Activated naive CD4-positive, alpha-beta T cell treated with anti-CD3 and anti-CD28 coated beads for 36 hours (primary cell): ENCODE measurements at regions not wholly inside any gene's neighbourhood (a gene's known extent, or its start where the extent isn't known, plus 50 kb on each side); places are given as distances from the start of the nearest gene placed in this dataset.
A peak's percentile ranks its signal among the peaks of the same experiment; 100 is the strongest.
"Not testable (repeated sequence)": the region's sequence is repeated elsewhere in the genome, so short reads cannot be mapped to it uniquely, and the experiment has no call there.

Experiments
- CTCF ChIA-PET: fragments of 350-600 bp; sonication (Branson Sonifier 250); formaldehyde crosslinking; loops from one replicate; lab custom pipeline; 2021; ENCODE audit warnings: antibody characterized with exemption; lab: Charles Lee
- DNase-seq: peaks from one replicate; pipeline ENCODE4 v3.0.0-alpha.2; 2020
- H3K27ac Mint-ChIP-seq: one replicate; pipeline ENCODE4 v1.8.0; 2021; ENCODE audit warnings: mild to moderate bottlenecking, mixed read lengths
- H3K27me3 Mint-ChIP-seq: one replicate; pipeline ENCODE4 v1.8.0; 2021; ENCODE audit warnings: low read depth, mixed read lengths
- H3K36me3 Mint-ChIP-seq: one replicate; pipeline ENCODE4 v1.8.0; 2021; ENCODE audit warnings: low read depth, mixed read lengths
- H3K4me1 Mint-ChIP-seq: one replicate; pipeline ENCODE4 v1.8.0; 2021; ENCODE audit warnings: low read depth, mixed read lengths
- H3K4me3 Mint-ChIP-seq: one replicate; pipeline ENCODE4 v1.8.0; 2021; ENCODE audit warnings: mild to moderate bottlenecking, moderate library complexity, mixed read lengths
- H3K9me3 Mint-ChIP-seq: one replicate; pipeline ENCODE4 v1.8.0; 2021; ENCODE audit warnings: mixed read lengths
- intact Hi-C: fragments of 100-400 bp; cut with micrococcal nuclease; formaldehyde crosslinking; loops from one replicate; pipeline ENCODE4 v1.15.1; 2023

DNA sequence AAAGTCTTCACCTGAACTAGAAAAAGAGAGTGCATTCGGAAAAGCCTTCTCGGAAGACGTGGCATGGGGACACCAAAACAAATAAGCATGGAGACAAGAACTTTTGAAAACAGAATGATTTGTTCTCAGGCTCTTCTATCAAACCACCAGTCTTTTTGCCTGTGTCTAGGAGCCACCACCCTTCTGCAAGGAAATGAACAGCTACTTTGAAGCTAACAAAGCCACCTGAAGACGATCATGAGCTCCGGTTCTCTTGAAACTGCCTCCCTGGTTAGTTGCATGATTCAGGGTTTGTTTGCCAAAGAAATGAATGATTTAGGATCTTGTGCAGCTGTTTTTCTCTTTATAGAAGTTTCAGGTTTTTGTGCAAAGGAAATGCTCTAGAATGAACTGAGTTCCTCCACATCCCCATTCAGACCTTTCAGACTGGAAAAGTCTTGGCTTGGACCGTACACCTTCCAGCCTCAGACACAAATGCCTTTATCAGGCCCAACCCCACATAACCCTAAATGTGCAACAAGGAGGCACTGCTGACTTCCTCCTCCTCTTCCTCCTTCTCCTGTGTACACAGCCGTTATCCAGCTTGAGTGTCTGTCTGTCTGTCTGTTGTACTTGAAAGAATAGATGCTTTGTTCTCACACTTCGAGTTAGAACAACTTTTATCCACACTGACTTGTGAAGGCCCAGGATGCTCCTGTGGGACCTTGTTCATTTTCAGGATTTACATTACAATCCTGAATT lies 334.8 kb upstream of the KLF3 start:
- Mint-ChIP-seq H3K27ac (no peak overlapping the region), H3K36me3 (no peaks in the 10 kb centered on the region), H3K4me1 (peaks cover 74% of the 10 kb centered on the region), H3K9me3 (peaks cover 2% of the 10 kb centered on the region), H3K4me3 (no peak overlapping the region), H3K27me3 (no peaks in the 10 kb centered on the region)
- CTCF ChIA-PET, result interaction anchor here (0.6 to 3.9 kb wide), 5 partner anchors 9 to 432 kb away, joined by 3 to 22 read pairs (median 5); no protein-coding TSS in a partner anchor
- intact Hi-C loops, result loop anchor here (5.0 kb wide), 1 partner anchor 1023 kb away; no protein-coding TSS in a partner anchor
- peak; percentile 13 for DNase-seq

DNA sequence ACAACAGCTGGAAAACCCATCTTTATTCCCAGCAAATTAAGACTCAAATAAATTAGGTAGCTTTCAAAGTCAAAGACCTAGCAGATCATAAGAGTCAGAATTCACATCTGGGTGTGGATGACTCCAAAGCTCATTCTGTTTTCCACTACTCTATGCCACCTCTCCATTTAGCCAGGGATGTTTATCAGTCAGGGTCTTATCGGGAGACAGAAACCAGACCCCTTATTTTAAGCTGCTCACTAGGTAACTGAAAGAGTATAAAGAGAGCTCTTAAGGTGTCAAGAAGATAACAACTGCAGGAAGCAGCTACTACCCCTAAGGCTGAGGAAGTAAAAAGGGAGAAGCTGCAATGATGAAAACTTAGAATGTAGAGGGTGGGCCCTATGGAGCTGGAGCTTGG lies 333.7 kb upstream of the KLF3 start:
- Mint-ChIP-seq H3K27me3 (no peaks in the 10 kb centered on the region), H3K27ac (no peak overlapping the region), H3K4me1 (peaks cover 84% of the 10 kb centered on the region), H3K4me3 (no peak overlapping the region), H3K9me3 (peaks cover 2% of the 10 kb centered on the region), H3K36me3 (no peaks in the 10 kb centered on the region)
- intact Hi-C loops, result loop anchor here (1.0 kb wide), 1 partner anchor 9 kb away; no protein-coding TSS in a partner anchor
- DNase-seq, result no peak
- CTCF ChIA-PET, result interaction anchor here (1.3 to 3.9 kb wide), 3 partner anchors 11 to 345 kb away, joined by 4 to 22 read pairs (median 5); no protein-coding TSS in a partner anchor

DNA sequence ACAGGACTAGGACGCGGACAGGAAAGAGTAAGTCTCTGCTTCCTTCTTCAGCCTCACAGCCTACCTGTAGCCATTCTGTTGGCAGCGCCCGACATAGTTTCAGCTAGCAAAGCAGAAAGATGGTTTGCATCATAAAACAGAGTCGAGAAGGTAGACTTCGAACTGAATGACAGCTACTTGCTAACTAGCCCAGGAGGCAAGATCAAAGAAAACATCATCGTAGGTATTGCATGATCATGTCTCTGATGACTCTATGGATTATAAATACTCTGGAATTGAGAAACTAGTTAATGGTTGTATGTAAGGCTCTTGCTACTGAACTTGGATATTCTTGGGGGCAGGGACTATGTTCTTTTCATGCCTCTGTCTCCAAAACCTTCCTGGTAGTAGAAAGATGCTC lies 333.1 kb upstream of the KLF3 start:
- Mint-ChIP-seq H3K9me3 (peaks cover 2% of the 10 kb centered on the region), H3K27ac (no peak overlapping the region), H3K4me1 (peaks cover 85% of the 10 kb centered on the region), H3K27me3 (no peaks in the 10 kb centered on the region), H3K36me3 (no peaks in the 10 kb centered on the region), H3K4me3 (no peak overlapping the region)
- intact Hi-C loops, result loop anchor here (1.0 kb wide), 2 partner anchors 10 to 124 kb away; no protein-coding TSS in a partner anchor
- CTCF ChIA-PET, result interaction anchor here (1.3 to 3.9 kb wide), 4 partner anchors 11 to 344 kb away, joined by 4 to 22 read pairs (median 4); no protein-coding TSS in a partner anchor
- no peak for DNase-seq

DNA sequence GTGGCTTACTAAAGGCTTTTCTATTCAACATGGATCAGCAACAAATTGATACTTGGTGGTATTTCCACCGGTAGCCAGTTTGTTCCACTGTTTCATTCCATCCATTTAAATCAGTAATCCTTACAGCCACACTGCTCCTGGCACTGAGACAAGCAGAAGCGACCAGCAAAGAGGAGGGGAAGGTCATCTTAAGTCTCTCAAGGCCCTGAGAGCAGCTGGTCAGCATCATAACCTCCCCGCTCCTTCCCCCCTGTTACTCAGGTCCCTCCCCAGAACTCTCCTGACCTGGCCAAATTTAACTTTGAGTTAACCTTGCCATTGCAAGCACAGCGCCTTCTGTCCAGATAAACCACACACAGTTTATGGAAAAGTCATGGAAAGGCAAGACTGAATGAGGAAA lies 331.3 kb upstream of the KLF3 start:
- DNase-seq, result no peak
- intact Hi-C loops, result no loop called here
- Mint-ChIP-seq H3K36me3 (no peaks in the 10 kb centered on the region), H3K27ac (no peak overlapping the region), H3K4me3 (no peak overlapping the region), H3K4me1 (peaks cover 73% of the 10 kb centered on the region), H3K9me3 (peaks cover 2% of the 10 kb centered on the region), H3K27me3 (no peaks in the 10 kb centered on the region)
- CTCF ChIA-PET, result interaction anchor here (1.0 to 1.6 kb wide), 2 partner anchors 342 to 360 kb away, joined by 3 to 4 read pairs; no protein-coding TSS in a partner anchor

DNA sequence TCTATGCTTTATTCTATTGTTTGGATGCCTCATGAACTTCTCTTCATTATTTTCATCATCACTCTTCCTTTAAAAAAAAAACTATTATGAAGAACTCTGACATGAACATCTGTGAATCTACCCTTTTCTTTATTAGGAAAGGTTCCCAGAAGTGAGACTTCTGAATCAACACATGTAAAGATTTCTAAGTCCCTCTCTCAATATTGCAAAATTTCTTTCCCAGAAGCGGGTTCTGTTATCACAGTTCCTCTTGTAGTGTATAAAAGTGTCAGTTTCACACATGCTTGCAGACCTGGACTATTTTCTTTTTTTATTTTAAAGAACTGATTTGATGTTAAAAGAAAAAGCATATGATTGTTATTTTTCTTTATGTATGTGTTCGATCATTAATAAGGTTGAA lies 330.8 kb upstream of the KLF3 start:
- H3K27ac Mint-ChIP-seq, result no peak overlapping the region

DNA sequence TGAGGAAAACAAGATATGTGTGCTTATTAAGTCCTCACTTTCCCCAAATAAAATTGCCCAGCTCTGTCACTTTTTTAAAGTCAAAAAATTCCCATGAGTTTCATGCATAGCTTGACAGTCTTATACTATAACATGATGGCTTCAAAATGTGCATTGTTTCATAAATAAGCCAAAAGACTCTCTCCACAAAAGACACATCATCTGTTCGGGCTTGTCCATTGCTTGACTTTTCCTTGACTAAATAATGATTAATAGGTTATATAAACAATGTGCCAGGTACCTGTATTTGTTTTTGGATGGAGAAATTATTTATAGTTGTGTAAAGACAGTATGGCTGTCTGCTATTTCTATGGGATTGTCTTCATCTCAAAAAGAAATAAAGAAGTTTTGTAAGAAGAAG lies 329.2 kb upstream of the KLF3 start:
- H3K9me3 Mint-ChIP-seq, result peaks cover 20% of the 10 kb centered on the region
- H3K27ac Mint-ChIP-seq, result no peak overlapping the region
- CTCF ChIA-PET, result interaction anchor here (1.1 to 1.6 kb wide), 3 partner anchors 10 to 179 kb away, joined by 3 to 9 read pairs (median 3); no protein-coding TSS in a partner anchor
- H3K4me1 Mint-ChIP-seq, result peaks cover 52% of the 10 kb centered on the region
- no peak for DNase-seq
- H3K4me3 Mint-ChIP-seq, result no peak overlapping the region
- intact Hi-C loops, result loop anchor here (1.0 kb wide), 3 partner anchors 24 to 205 kb away; no protein-coding TSS in a partner anchor
- H3K27me3 Mint-ChIP-seq, result no peaks in the 10 kb centered on the region
- H3K36me3 Mint-ChIP-seq, result peaks cover 13% of the 10 kb centered on the region

More for the DNA sequence above, 330.8 kb upstream of the KLF3 start:
- no peak overlapping the region for H3K4me3 Mint-ChIP-seq
- no peak for DNase-seq
- H3K4me1 Mint-ChIP-seq, result peaks cover 68% of the 10 kb centered on the region
- H3K9me3 Mint-ChIP-seq, result peaks cover 7% of the 10 kb centered on the region
- H3K36me3 Mint-ChIP-seq, result peaks cover under 1% of the 10 kb centered on the region
- CTCF ChIA-PET, result interaction anchor here (1.0 kb wide), 1 partner anchor 360 kb away, joined by 3 read pairs; no protein-coding TSS in a partner anchor
- intact Hi-C loops, result no loop called here
- H3K27me3 Mint-ChIP-seq, result no peaks in the 10 kb centered on the region

DNA sequence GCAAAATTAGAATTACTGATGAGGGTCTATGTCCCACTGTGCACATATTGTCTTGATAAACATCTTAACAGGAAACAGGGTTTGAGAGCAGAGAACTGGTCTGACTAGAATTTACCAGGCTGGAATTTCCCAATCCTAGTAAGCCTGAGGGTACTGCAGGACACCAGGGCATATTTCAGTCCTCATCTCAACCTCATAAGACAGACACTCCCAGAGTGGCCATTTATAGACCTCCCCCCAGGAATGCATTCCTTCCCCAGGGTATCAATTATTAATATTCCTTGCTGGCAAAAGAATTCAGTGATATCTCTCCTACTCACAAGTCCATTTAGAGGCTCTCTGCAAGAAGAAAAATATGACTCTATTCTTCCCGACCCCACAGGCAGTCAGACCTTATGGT lies 325.1 kb upstream of the KLF3 start:
- Mint-ChIP-seq H3K4me1 (peaks cover 24% of the 10 kb centered on the region), H3K9me3 (peaks cover 20% of the 10 kb centered on the region), H3K36me3 (peaks cover 13% of the 10 kb centered on the region)
- H3K4me3 Mint-ChIP-seq, CTCF ChIA-PET, intact Hi-C loops, DNase-seq, H3K27ac Mint-ChIP-seq, H3K27me3 Mint-ChIP-seq: not testable (repeated sequence)

DNA sequence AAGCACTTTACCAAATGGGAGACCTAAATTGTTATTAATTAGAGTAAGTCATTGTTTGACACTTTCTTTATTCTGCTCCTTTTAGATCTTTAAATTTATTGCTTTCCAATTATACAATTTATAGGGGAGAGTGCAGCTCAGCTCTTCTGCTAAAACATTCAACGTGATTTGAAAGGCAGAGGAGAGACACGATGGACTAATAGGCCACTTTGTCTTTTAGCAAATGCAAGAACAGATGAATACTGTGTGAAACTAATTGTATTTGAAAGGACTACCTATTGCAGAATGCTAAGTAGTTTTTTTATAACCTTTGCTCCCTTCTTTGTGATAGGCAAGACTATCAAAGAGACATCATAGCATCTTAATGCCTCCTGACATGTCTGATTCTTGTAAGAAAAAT lies 320.4 kb upstream of the KLF3 start:
- Mint-ChIP-seq H3K4me3 (no peak overlapping the region), H3K27me3 (no peaks in the 10 kb centered on the region), H3K9me3 (peaks cover 21% of the 10 kb centered on the region), H3K27ac (no peak overlapping the region), H3K36me3 (peaks cover 11% of the 10 kb centered on the region), H3K4me1 (peaks cover 2% of the 10 kb centered on the region)
- intact Hi-C loops, result no loop called here
- CTCF ChIA-PET, result no interaction called here
- no peak for DNase-seq

DNA sequence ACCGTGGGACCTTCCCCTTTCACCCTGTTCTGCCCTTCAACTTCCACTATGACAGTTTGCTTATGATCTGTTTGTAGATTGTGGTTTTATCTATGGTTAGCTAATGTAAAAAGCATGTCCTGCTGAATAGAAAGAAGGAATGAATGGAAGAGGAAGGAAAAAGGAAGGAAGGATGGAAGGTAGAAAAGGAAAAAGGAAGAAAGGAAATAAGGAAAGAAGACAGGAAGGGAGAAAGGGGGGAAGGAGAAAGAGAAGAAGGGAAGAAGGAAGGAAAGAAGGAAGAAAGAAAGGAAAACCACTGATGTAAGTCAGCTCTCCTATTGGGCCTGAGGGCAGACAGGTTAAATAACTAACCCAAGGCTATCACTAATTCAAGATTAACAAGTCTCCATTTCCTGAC lies 319.1 kb upstream of the KLF3 start:
- H3K9me3 Mint-ChIP-seq, result peaks cover 12% of the 10 kb centered on the region
- intact Hi-C loops, result no loop called here
- CTCF ChIA-PET, result interaction anchor here (0.6 kb wide), 1 partner anchor 1473 kb away, joined by 4 read pairs; no protein-coding TSS in a partner anchor
- peaks cover 2% of the 10 kb centered on the region for H3K4me1 Mint-ChIP-seq
- H3K27ac Mint-ChIP-seq, result no peak overlapping the region
- no peak overlapping the region for H3K4me3 Mint-ChIP-seq
- peaks cover 3% of the 10 kb centered on the region for H3K36me3 Mint-ChIP-seq
- DNase-seq, result no peak
- no peaks in the 10 kb centered on the region for H3K27me3 Mint-ChIP-seq

DNA sequence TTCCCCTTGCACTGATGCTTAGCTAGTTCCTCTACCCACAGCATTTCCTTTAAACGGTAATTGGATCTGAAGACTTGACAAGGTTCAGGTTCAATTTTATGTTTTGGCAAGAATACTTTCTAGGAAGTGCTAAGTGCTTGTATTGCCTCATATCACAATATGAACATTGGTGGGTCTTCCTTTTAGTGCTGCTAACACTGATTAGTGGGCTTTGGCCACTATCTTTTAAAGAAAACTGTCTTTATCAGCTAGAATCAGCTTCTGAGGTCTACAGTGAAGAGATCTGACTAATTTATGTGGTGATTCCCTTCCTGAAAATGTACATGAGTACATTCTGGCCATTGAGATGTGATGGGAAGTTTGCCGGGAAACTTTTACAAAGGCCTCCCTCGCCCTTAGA lies 316.7 kb upstream of the KLF3 start:
- CTCF ChIA-PET, result interaction anchor here (0.5 to 1.5 kb wide), 2 partner anchors 167 to 592 kb away, joined by 3 to 5 read pairs; no protein-coding TSS in a partner anchor
- peaks cover 2% of the 10 kb centered on the region for H3K4me1 Mint-ChIP-seq
- intact Hi-C loops, result no loop called here
- H3K4me3 Mint-ChIP-seq, result no peak overlapping the region
- H3K27ac Mint-ChIP-seq, result no peak overlapping the region
- H3K27me3 Mint-ChIP-seq, result no peaks in the 10 kb centered on the region
- DNase-seq, result no peak
- H3K9me3 Mint-ChIP-seq, result peaks cover 25% of the 10 kb centered on the region
- peaks cover 3% of the 10 kb centered on the region for H3K36me3 Mint-ChIP-seq

DNA sequence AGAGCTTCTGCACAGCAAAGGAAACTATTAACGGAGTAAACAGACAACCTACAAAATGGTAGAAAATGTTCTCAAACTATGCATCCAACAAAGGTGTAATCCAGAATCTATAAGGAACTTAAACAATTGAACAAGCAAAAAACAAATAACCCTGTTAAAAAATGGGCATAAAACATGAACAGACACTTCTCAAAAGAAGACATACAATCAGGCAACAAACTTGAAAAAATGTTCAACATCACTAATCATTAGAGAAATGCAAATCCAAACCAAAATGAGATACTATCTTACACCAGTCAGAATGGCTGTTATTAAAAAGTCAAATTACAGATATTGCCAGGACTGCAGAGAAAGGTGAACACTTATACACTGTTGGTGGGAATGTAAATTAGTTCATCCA lies 309.6 kb upstream of the KLF3 start:
- DNase-seq, result no peak
- CTCF ChIA-PET, result interaction anchor here (1.0 kb wide), 1 partner anchor 30 kb away, joined by 3 read pairs; no protein-coding TSS in a partner anchor

DNA sequence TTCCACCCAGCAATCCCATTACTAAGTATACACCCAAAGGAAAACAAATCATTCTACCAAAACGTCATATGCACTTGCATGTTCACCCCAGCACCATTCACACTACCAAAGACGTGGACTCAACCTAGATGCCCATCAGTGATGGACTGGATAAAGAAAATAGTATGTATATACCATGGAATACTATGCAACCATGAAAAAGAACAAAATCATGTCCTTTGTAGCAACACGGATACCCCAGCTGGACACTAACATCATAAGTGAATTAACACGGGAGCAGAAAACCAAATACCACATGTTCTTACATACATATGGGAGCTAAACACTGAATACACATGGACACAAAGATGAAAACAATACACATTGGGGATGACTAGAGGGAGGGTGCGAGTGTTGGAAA lies 309.1 kb upstream of the KLF3 start:
- intact Hi-C loops, result no loop called here
- CTCF ChIA-PET, result interaction anchor here (0.6 to 1.0 kb wide), 2 partner anchors 30 to 350 kb away, joined by 3 to 4 read pairs; no protein-coding TSS in a partner anchor
- Mint-ChIP-seq H3K9me3 (peaks cover 36% of the 10 kb centered on the region), H3K36me3 (peaks cover 4% of the 10 kb centered on the region), H3K27me3 (no peaks in the 10 kb centered on the region), H3K27ac (no peak overlapping the region), H3K4me3 (no peak overlapping the region), H3K4me1 (peaks cover 10% of the 10 kb centered on the region)
- DNase-seq, result no peak

More for the DNA sequence above, 309.6 kb upstream of the KLF3 start:
- no peak overlapping the region for H3K27ac Mint-ChIP-seq
- H3K4me3 Mint-ChIP-seq, result no peak overlapping the region
- H3K27me3 Mint-ChIP-seq, result no peaks in the 10 kb centered on the region
- H3K36me3 Mint-ChIP-seq, result peaks cover 4% of the 10 kb centered on the region
- intact Hi-C loops, result no loop called here
- peaks cover 9% of the 10 kb centered on the region for H3K4me1 Mint-ChIP-seq
- H3K9me3 Mint-ChIP-seq, result peaks cover 36% of the 10 kb centered on the region
